Ishikawa (cell line): ENCODE measurements at regions not wholly inside any gene's neighbourhood (a gene's known extent, or its start where the extent isn't known, plus 50 kb on each side); places are given as distances from the start of the nearest gene placed in this dataset.

Experiments
- CEBPB ChIP-seq: IDR thresholded peaks from 2 replicates; pipeline ENCODE4 v1.6.1; 2012
- CREB1 ChIP-seq: IDR thresholded peaks from 2 replicates; pipeline ENCODE4 v1.6.1; 2012; ENCODE audit warnings: low read depth
- EGR1 ChIP-seq: IDR thresholded peaks from 2 replicates; pipeline ENCODE4 v1.6.1; 2012
- EP300 ChIP-seq: IDR thresholded peaks from 2 replicates; pipeline ENCODE4 v1.6.1; 2012; ENCODE audit warnings: borderline replicate concordance
- FOXM1 ChIP-seq: IDR thresholded peaks from 2 replicates; pipeline ENCODE4 v1.6.1; 2012; ENCODE audit warnings: low read depth, borderline replicate concordance
- MAX ChIP-seq: IDR thresholded peaks from 2 replicates; pipeline ENCODE4 v1.6.1; 2012
- NFIC ChIP-seq: IDR thresholded peaks from 2 replicates; pipeline ENCODE4 v1.6.1; 2012
- RAD21 ChIP-seq: IDR thresholded peaks from 2 replicates; pipeline ENCODE4 v1.6.1; 2012; ENCODE audit warnings: low read depth
- REST ChIP-seq: IDR thresholded peaks from 2 replicates; pipeline ENCODE4 v1.6.1; 2012; ENCODE audit warnings: low read depth, mild to moderate bottlenecking
- TAF1 ChIP-seq: IDR thresholded peaks from 2 replicates; pipeline ENCODE4 v1.6.1; 2012; ENCODE audit warnings: low read depth, mild to moderate bottlenecking
- TCF12 ChIP-seq: IDR thresholded peaks from 2 replicates; pipeline ENCODE4 v1.6.1; 2012; ENCODE audit warnings: low read depth
- TEAD4 ChIP-seq: IDR thresholded peaks from 2 replicates; pipeline ENCODE4 v1.6.1; 2012
- YY1 ChIP-seq: IDR thresholded peaks from 2 replicates; pipeline ENCODE4 v1.6.1; 2012; ENCODE audit warnings: low read depth
- ZBTB7A ChIP-seq: IDR thresholded peaks from 2 replicates; pipeline ENCODE4 v1.6.1; 2012; ENCODE audit warnings: low read depth

- TF ChIP-seq CREB1, result no peak
- no peak for TF ChIP-seq FOXM1
- TF ChIP-seq EP300, result no peak
- no peak for TF ChIP-seq RAD21
- no peak for TF ChIP-seq TAF1
- no peak for TF ChIP-seq MAX
- no peak for TF ChIP-seq TEAD4
- TF ChIP-seq NFIC, result no peak
- TF ChIP-seq REST, result no peak
- TF ChIP-seq YY1, result no peak
- no peak for TF ChIP-seq EGR1
- TF ChIP-seq CEBPB, result no peak
- no peak for TF ChIP-seq TCF12
- no peak for TF ChIP-seq ZBTB7A
Measured at GRCh38 chr5:110104060-110104725, 414.5 kb downstream of the MAN2A1 start.
